ENCODE measurements at regions not wholly inside any gene's neighbourhood (a gene's known extent, or its start where the extent isn't known, plus 50 kb on each side); places are given as distances from the start of the nearest gene placed in this dataset.
"Not testable (repeated sequence)": the region's sequence is repeated elsewhere in the genome, so short reads cannot be mapped to it uniquely, and the experiment has no call there.

GRCh38 chr2:39996653-39997080 lies 217.6 kb upstream of the THUMPD2 start:
- no peak for DNase-seq

DNA sequence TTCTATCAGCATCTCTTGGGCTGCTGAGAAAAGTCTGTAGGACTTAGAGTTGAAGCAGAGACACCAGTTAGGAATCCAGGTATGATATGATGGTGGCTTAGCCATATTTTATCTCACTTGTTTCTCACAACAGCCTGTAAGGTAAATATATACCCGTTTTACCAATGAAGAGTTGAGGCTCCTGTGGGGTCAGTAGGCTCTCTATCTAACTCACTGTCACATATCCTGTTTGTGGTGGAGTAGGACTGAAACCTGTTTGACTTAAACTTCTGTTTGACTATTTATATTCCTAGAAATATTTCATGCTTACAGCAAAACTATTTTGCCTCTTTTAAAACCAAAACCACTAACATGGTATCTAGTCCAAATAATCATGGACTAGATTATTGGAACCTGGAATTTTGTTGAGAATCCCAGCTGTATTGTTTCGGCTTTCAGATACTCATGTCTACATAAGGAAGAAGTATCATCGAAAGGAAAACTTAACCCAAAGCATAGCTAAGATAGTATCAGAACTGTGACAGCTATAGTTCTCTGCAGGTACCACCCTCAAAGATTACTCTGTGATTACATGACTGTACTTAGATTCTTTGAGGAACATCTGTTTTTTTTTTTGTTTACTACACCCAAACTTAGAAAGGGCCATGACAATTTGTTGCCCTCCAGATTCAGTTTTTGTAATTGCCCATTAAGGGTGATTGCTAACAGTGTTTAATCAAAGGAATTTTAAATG lies 216.1 kb upstream of the THUMPD2 start:
- DNase-seq, result no peak

DNA sequence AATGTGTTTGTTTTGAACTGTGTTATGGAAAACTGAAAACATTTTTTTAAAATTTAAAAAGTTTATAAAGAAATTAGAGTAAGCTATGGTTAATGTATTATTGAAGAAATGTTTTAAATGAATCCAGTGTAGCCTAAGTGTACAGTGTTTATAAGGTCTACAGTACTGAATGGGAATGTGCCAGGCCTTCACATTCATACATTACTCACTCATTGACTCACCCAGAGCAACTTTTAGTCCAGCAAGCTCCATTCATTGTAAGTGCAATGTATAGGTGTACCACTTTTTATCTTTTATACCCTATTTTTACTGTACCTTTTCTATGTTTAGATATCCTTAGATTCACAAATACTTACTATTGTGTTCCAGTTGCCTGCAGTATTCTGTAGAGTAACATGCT lies 215.1 kb upstream of the THUMPD2 start:
- DNase-seq, result no peak

GRCh38 chr2:39991298-39991697 lies 212.2 kb upstream of the THUMPD2 start:
- DNase-seq, result no peak

GRCh38 chr2:39990335-39990900 lies 211.4 kb upstream of the THUMPD2 start:
- no peak for DNase-seq

GRCh38 chr2:39989888-39990287 lies 210.8 kb upstream of the THUMPD2 start:
- no peak for DNase-seq

- DNase-seq, result no peak
These were observed 202.8 kb upstream of the THUMPD2 start for GRCh38 chr2:39981883-39982311.

DNA sequence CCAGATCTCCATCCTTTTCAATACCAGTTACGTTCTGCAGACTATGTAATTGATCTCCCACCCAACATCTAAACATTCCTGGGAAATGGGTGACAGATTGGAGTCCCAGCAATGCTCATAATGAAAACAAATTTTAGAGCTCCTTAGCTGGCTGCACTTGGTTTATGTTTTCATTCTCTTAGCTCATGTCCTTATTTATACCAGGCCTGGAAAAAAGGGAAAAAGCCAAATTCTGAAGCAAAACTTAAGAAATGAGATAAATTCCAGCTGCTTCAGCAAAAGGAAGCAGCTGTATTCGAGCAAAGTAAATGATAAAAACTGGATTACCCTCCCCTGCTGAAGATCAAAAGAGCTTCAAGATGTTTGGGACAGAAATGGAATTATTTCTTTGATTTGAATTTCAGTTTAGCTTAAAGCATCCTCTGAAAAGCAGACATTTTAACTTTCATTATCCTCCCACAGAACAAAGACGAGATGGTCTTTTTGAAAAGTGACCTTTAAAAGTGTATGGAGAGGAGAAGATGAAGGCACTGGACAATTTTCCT lies 196.5 kb upstream of the THUMPD2 start:
- DNase-seq, result no peak

GRCh38 chr2:39968037-39968436 lies 189.0 kb upstream of the THUMPD2 start:
- no peak for DNase-seq

- DNase-seq, result not testable (repeated sequence)
These were observed 181.6 kb upstream of the THUMPD2 start for GRCh38 chr2:39960681-39961080.

DNA sequence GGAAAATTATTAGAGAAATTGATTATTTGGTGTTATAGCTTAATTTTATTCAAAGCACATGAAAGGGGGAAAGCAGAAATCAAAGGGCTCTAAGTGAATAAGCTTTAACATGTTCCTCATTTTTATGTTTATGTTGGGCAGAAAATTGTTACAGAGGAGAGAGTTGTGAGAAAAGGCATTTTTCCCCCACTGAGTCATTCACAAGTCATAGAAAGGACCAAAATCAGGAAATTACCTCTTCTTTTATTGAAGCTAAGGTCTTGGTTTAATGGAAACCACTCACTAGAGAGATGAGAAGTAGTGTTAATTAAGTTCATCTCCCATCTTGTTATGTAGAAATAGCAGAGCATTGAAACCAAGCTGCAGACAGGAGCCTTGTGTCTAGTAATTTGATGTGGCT lies 175.3 kb upstream of the THUMPD2 start:
- DNase-seq, result no peak

GRCh38 chr2:39949131-39949530 lies 170.1 kb upstream of the THUMPD2 start:
- no peak for DNase-seq

- DNase-seq, result no peak
These were observed 169.1 kb upstream of the THUMPD2 start for GRCh38 chr2:39948016-39948719.

- no peak for DNase-seq
These were observed 168.4 kb upstream of the THUMPD2 start for GRCh38 chr2:39947294-39948015.

- DNase-seq, result no peak
These were observed 163.9 kb upstream of the THUMPD2 start for GRCh38 chr2:39942950-39943349.

- DNase-seq, result no peak
These were observed 159.2 kb upstream of the THUMPD2 start for GRCh38 chr2:39938035-39938835.

GRCh38 chr2:39937621-39938020 lies 158.6 kb upstream of the THUMPD2 start:
- DNase-seq, result no peak

DNA sequence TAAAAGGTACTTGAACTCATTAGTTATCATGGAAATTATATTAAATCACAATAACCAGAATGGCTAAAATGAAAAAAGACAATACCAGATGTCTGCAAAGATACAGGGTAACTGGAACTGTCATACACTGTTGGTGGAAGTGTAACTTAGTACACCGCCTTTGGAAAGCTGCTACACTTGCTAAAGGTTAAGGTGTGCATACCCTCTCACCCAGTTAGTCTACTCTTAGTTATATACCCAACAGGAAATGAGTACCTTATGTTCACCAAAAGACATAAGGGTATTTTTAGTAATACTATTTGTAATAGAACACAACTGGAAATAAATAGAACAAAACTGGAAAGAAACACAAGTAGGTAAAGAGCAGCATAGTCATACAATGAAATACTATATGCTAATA lies 155.8 kb upstream of the THUMPD2 start:
- no peak for DNase-seq

DNA sequence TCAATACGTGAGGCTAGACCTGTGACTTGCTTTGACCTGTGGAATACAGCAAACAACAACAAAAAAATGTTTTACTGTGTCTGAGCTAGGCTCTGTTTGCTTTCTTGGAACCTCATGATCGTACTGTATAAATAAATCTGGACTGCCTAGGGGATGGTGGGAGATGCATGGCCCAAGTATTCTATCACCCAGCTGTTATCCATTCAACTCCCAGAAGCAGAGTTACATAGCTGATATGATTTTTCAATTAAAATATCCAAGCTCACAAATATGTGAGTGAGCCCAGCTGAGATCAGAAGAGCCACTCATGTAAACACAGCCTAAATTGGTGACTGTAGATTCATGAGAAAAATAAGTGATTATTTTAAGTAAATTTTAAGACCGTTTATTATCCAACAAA lies 154.1 kb upstream of the THUMPD2 start:
- no peak for DNase-seq

- no peak for DNase-seq
These were observed 153.1 kb upstream of the THUMPD2 start for GRCh38 chr2:39932198-39932597.

DNA sequence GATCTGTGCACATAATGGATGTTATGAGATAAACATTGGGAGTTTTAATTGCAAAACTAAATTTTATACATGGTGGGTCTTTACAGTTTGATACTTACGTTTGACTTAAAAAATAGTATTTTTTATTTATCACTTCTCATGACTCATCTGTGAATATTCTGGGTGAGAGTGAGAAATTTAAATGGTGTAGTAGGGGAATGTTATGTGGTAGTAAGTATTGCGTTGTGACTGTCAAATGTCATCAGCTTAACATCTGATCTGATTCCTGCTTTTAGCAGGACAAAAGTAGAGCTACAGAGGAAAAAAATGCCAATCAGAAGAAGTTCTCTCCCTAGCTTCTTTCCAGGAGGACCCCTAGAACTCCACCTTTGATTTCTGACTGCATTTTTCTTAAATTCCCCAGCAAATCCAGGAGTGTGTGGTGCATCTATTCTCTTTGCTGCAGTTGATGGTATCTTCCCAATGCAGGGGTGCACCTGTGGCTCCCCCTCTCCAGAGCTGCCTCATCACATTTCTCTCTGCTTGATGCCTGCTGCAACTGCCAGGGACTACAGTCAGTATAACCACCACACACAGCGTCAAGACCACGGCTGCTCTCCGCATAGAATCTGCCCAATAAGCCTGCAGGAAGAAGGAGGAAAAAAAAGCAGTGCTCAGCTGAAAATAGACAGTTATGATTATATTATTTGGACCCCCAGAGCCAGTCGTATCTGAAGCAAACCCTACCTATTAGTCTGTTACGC lies 151.3 kb upstream of the THUMPD2 start:
- no peak for DNase-seq

GRCh38 chr2:39929531-39929930 lies 150.5 kb upstream of the THUMPD2 start:
- no peak for DNase-seq

Measured in CD4-positive, alpha-beta T cell treated with Interleukin-4 for 4 hours (primary cell).